HepG2 (cell line): ENCODE measurements at regions not wholly inside any gene's neighbourhood (a gene's known extent, or its start where the extent isn't known, plus 50 kb on each side); places are given as distances from the start of the nearest gene placed in this dataset.

Experiments
- ATAC-seq: fragments of 200-7000 bp; cut with Tn5 transposase; 3 replicates; pipeline ENCODE4 v1.9.1; 2020; ENCODE audit warnings: mild to moderate bottlenecking, moderate library complexity
- BruUV-seq: library from RNA; stranded (reverse); fragments of 400-500 nt; replicated peaks from 2 replicates; lab custom pipeline; 2021; lab: Mats Ljungman, UMichigan
- CTCF ChIA-PET: fragments of 300-600 bp; formaldehyde crosslinking; extraction: SDS; loops from one replicate; lab custom pipeline; 2021; ENCODE audit warnings: low total read pairs, inconsistent platforms, low intra/inter-chr PET ratio; lab: Yijun Ruan, JAX
- POLR2A ChIA-PET: fragments of 350-600 bp; sonication (Branson Sonifier 250); formaldehyde crosslinking; loops from one replicate; lab custom pipeline; 2020; ENCODE audit warnings: antibody characterized with exemption, inconsistent platforms; lab: Yijun Ruan, JAX
- DNase-seq: peaks from one replicate; pipeline ENCODE4 v3.0.0-alpha.2; 2015; ENCODE audit warnings: low spot score
- FAIRE-seq: peaks from 3 replicates; lab custom pipeline; 2011; peaks lifted over from hg19 to GRCh38; lab: Jason Lieb, UNC
- H2AFZ ChIP-seq: one replicate; pipeline ENCODE4 v1.6.1; 2011; ENCODE audit warnings: low read length, inconsistent platforms
- H3K27ac ChIP-seq: fragments of 300-600 bp; 3 replicates; pipeline ENCODE4 v1.8.0; 2011; ENCODE audit warnings: mixed run types, mild to moderate bottlenecking, mixed read lengths, low read length, inconsistent platforms; ENCODE audit not compliant: insufficient read depth; ENCODE audit errors: extremely low read length
- H3K27me3 ChIP-seq, 2 experiments: fragments of 200-600 bp in 1 of 2; 2 replicates in 1 of 2; 3 replicates in 1 of 2; pipeline versions ENCODE4 v1.6.0 to v1.8.0; 2011; ENCODE audit warnings: low read length in 2 of 2, mild to moderate bottlenecking in 2 of 2, moderate library complexity in 2 of 2, inconsistent platforms in 1 of 2; ENCODE audit not compliant: insufficient read depth in 2 of 2, control insufficient read depth in 1 of 2
- H3K36me3 ChIP-seq, 2 experiments: fragments of 200-600 bp in 1 of 2; replicated peaks in 1 of 2; 2 replicates in 1 of 2; 3 replicates in 1 of 2; pipeline versions ENCODE4 v1.5.1 to v1.8.0; 2011; ENCODE audit warnings: low read length in 2 of 2, inconsistent platforms in 1 of 2; ENCODE audit not compliant: insufficient read depth in 2 of 2, control insufficient read depth in 1 of 2
- H3K4me1 ChIP-seq: 2 replicates; pipeline ENCODE4 v1.5.1; 2012; ENCODE audit warnings: low read length, inconsistent platforms; ENCODE audit not compliant: insufficient read depth
- H3K4me2 ChIP-seq: 2 replicates; pipeline ENCODE4 v1.6.0; 2011; ENCODE audit warnings: low read depth, low read length, inconsistent platforms
- H3K4me3 ChIP-seq, 3 experiments: fragments of 200-600 bp in 1 of 3; sonication (generic), shearing (Covaris generic) in 1 of 3; replicated peaks in 1 of 3; 2 replicates each; pipeline ENCODE4 v1.5.1; 2011 to 2016; ENCODE audit warnings: low read length in 3 of 3, inconsistent platforms in 2 of 3, low read depth in 2 of 3, mild to moderate bottlenecking in 2 of 3, control low read depth in 1 of 3, mixed read lengths in 1 of 3; ENCODE audit not compliant: insufficient read depth in 1 of 3
- H3K79me2 ChIP-seq: one replicate; pipeline ENCODE4 v1.6.1; 2011; ENCODE audit warnings: low read length, inconsistent platforms; ENCODE audit not compliant: insufficient read depth
- H3K9ac ChIP-seq: 2 replicates; pipeline ENCODE4 v1.6.0; 2011; ENCODE audit warnings: mild to moderate bottlenecking, low read depth, low read length, inconsistent platforms; ENCODE audit not compliant: insufficient read depth
- H3K9me3 ChIP-seq: 2 replicates; pipeline ENCODE4 v1.5.1; 2012; ENCODE audit warnings: mild to moderate bottlenecking, low read length
- H4K20me1 ChIP-seq: 2 replicates; pipeline ENCODE4 v1.6.0; 2011; ENCODE audit warnings: inconsistent platforms, mild to moderate bottlenecking, low read length, moderate library complexity; ENCODE audit not compliant: insufficient read depth
- NFE2L1 ChIP-seq: sonication (generic); formaldehyde crosslinking; IDR thresholded peaks from 2 replicates; pipeline ENCODE4 v1.4.0; 2020; ENCODE audit warnings: missing genetic modification reagents, mild to moderate bottlenecking, borderline replicate concordance
- NRL ChIP-seq: sonication (generic); formaldehyde crosslinking; IDR thresholded peaks from 2 replicates; pipeline ENCODE4 v1.5.0; 2020; ENCODE audit warnings: missing genetic modification reagents, mild to moderate bottlenecking, moderate library complexity, borderline replicate concordance
- ZNF232 ChIP-seq: sonication (generic); formaldehyde crosslinking; IDR thresholded peaks from 2 replicates; pipeline ENCODE4 v1.4.0; 2020; ENCODE audit warnings: missing genetic modification reagents, borderline replicate concordance
- ZNF737 ChIP-seq: sonication (generic); formaldehyde crosslinking; IDR thresholded peaks from 2 replicates; pipeline ENCODE4 v1.5.0; 2020; ENCODE audit warnings: missing genetic modification reagents, mild to moderate bottlenecking, borderline replicate concordance
- WGBS: methylation state at CpG from one replicate; pipeline ENCODE4 v1.1.6; 2017; ENCODE audit warnings: low lambda C conversion rate; 5-methylcytosine and 5-hydroxymethylcytosine counted together
- in situ Hi-C: cut with HindIII; loops from 2 replicates; pipeline ENCODE4 v1.10.0; 2017; ENCODE audit warnings: low pct_unique_long_range_greater_than_20kb; ENCODE audit not compliant: extremely low pct_ligation_motif_present
- intact Hi-C: fragments of 100-400 bp; cut with micrococcal nuclease; formaldehyde crosslinking; loops from one replicate; pipeline ENCODE4 v1.10.0; 2022; ENCODE audit not compliant: unreplicated experiment
- TF ChIP-seq, protein P1 (sequence below): sonication (generic); formaldehyde crosslinking; IDR thresholded peaks from 2 replicates; pipeline ENCODE4 v1.5.0; 2020; ENCODE audit warnings: mild to moderate bottlenecking, missing genetic modification reagents, moderate library complexity
- TF ChIP-seq, protein P2 (sequence below): sonication (generic); formaldehyde crosslinking; IDR thresholded peaks from 2 replicates; pipeline ENCODE4 v1.4.0; 2020; ENCODE audit warnings: missing genetic modification reagents
- TF ChIP-seq, protein P3 (sequence below): IDR thresholded peaks from 2 replicates; pipeline ENCODE4 v1.6.1; 2016; ENCODE audit warnings: low read depth
- TF ChIP-seq, protein P4 (sequence below): sonication (generic); formaldehyde crosslinking; IDR thresholded peaks from 2 replicates; pipeline ENCODE4 v1.5.1; 2020; ENCODE audit warnings: missing genetic modification reagents, mild to moderate bottlenecking, borderline replicate concordance

DNA sequence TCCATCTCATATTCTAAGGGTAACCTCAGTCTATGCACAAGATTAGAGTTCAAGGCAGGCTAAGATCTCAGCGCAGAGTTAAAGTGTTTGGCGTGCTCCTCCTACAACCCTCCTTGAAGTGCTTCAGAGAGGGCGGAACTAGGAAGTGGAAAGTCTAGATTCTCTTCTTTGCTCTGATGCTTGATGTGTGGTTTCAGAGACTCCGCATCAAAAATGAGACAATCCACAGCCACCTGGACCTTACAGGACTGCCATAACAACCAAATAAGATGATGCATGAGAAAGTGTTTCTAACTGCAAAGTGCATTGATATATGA is 161.3 kb upstream of the ATP11B start:
- Histone ChIP-seq H3K79me2 (no peaks in the 10 kb centered on the region), H2AFZ (no peak overlapping the region), H4K20me1 (no peaks in the 10 kb centered on the region), H3K27me3 (no peaks in the 10 kb centered on the region), H3K4me1 (no peaks in the 10 kb centered on the region), H3K9ac (no peak overlapping the region), H3K4me3 (no peak overlapping the region), H3K4me2 (no peak overlapping the region), H3K9me3 (no peaks in the 10 kb centered on the region), H3K36me3 (no peaks in the 10 kb centered on the region), H3K27ac (no peak overlapping the region)
- no peak for FAIRE-seq
- in situ Hi-C loops = no loop called here
- ChIA-PET POLR2A (no interaction called here), CTCF (no interaction called here)
- BruUV-seq = no TSS peak
- DNase-seq = no peak
- 85% methylated on average over 4 of the region's 4 CpGs for WGBS
- intact Hi-C loops = no loop called here
- TF ChIP-seq NRL = no peak
- TF ChIP-seq, protein P1, sequence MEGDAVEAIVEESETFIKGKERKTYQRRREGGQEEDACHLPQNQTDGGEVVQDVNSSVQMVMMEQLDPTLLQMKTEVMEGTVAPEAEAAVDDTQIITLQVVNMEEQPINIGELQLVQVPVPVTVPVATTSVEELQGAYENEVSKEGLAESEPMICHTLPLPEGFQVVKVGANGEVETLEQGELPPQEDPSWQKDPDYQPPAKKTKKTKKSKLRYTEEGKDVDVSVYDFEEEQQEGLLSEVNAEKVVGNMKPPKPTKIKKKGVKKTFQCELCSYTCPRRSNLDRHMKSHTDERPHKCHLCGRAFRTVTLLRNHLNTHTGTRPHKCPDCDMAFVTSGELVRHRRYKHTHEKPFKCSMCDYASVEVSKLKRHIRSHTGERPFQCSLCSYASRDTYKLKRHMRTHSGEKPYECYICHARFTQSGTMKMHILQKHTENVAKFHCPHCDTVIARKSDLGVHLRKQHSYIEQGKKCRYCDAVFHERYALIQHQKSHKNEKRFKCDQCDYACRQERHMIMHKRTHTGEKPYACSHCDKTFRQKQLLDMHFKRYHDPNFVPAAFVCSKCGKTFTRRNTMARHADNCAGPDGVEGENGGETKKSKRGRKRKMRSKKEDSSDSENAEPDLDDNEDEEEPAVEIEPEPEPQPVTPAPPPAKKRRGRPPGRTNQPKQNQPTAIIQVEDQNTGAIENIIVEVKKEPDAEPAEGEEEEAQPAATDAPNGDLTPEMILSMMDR (CRISPR knock-in tag) = no peak
- TF ChIP-seq, protein P2, sequence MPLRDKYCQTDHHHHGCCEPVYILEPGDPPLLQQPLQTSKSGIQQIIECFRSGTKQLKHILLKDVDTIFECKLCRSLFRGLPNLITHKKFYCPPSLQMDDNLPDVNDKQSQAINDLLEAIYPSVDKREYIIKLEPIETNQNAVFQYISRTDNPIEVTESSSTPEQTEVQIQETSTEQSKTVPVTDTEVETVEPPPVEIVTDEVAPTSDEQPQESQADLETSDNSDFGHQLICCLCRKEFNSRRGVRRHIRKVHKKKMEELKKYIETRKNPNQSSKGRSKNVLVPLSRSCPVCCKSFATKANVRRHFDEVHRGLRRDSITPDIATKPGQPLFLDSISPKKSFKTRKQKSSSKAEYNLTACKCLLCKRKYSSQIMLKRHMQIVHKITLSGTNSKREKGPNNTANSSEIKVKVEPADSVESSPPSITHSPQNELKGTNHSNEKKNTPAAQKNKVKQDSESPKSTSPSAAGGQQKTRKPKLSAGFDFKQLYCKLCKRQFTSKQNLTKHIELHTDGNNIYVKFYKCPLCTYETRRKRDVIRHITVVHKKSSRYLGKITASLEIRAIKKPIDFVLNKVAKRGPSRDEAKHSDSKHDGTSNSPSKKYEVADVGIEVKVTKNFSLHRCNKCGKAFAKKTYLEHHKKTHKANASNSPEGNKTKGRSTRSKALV = no peak
- no peak for TF ChIP-seq ZNF737 (CRISPR knock-in tag)
- no peak for ATAC-seq

DNA sequence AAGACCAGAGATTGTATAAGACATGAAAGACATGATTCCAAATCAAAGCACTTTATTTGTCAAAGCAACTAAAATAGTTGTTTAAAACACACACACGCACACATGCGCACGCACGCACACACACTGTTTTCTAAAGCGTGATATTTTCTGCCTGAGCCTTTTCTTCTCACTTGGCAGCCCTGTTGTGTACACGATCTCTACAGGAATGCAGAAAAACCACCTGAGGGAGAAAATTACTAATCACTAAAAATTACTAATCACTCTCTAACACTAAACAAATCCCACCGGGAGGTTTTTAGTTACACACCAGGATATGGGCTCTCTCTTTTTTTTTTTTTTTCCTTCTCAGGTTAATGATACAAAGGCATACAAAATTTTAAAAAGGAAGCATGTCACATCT is 160.1 kb upstream of the ATP11B start:
- Histone ChIP-seq H3K4me2 (no peak overlapping the region), H4K20me1 (no peaks in the 10 kb centered on the region), H3K27ac (no peak overlapping the region), H2AFZ (no peak overlapping the region), H3K79me2 (no peaks in the 10 kb centered on the region), H3K9me3 (no peaks in the 10 kb centered on the region), H3K9ac (no peak overlapping the region), H3K36me3 (no peaks in the 10 kb centered on the region), H3K4me3 (no peak overlapping the region), H3K27me3 (no peaks in the 10 kb centered on the region), H3K4me1 (no peaks in the 10 kb centered on the region)
- 67% methylated on average over 7 of the region's 7 CpGs for WGBS
- in situ Hi-C loops (no loop called here), intact Hi-C loops (no loop called here)
- BruUV-seq = no TSS peak
- no peak for DNase-seq
- no peak for FAIRE-seq
- ChIA-PET POLR2A (no interaction called here), CTCF (no interaction called here)
- no peak for ATAC-seq
- TF ChIP-seq NFE2L1 (CRISPR knock-in tag) = no peak
- no peak for TF ChIP-seq ZNF232
- TF ChIP-seq, protein P3, sequence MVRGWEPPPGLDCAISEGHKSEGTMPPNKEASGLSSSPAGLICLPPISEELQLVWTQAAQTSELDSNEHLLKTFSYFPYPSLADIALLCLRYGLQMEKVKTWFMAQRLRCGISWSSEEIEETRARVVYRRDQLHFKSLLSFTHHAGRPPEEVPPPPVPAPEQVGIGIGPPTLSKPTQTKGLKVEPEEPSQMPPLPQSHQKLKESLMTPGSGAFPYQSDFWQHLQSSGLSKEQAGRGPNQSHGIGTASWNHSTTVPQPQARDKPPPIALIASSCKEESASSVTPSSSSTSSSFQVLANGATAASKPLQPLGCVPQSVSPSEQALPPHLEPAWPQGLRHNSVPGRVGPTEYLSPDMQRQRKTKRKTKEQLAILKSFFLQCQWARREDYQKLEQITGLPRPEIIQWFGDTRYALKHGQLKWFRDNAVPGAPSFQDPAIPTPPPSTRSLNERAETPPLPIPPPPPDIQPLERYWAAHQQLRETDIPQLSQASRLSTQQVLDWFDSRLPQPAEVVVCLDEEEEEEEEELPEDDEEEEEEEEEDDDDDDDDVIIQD (CRISPR knock-in tag) = no peak
- TF ChIP-seq, protein P4, sequence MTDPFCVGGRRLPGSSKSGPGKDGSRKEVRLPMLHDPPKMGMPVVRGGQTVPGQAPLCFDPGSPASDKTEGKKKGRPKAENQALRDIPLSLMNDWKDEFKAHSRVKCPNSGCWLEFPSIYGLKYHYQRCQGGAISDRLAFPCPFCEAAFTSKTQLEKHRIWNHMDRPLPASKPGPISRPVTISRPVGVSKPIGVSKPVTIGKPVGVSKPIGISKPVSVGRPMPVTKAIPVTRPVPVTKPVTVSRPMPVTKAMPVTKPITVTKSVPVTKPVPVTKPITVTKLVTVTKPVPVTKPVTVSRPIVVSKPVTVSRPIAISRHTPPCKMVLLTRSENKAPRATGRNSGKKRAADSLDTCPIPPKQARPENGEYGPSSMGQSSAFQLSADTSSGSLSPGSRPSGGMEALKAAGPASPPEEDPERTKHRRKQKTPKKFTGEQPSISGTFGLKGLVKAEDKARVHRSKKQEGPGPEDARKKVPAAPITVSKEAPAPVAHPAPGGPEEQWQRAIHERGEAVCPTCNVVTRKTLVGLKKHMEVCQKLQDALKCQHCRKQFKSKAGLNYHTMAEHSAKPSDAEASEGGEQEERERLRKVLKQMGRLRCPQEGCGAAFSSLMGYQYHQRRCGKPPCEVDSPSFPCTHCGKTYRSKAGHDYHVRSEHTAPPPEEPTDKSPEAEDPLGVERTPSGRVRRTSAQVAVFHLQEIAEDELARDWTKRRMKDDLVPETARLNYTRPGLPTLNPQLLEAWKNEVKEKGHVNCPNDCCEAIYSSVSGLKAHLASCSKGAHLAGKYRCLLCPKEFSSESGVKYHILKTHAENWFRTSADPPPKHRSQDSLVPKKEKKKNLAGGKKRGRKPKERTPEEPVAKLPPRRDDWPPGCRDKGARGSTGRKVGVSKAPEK (CRISPR knock-in tag) = no peak
- TF ChIP-seq, protein P2 = no peak
